ENCODE measurements at regions not wholly inside any gene's neighbourhood (a gene's known extent, or its start where the extent isn't known, plus 50 kb on each side); places are given as distances from the start of the nearest gene placed in this dataset.

DNA sequence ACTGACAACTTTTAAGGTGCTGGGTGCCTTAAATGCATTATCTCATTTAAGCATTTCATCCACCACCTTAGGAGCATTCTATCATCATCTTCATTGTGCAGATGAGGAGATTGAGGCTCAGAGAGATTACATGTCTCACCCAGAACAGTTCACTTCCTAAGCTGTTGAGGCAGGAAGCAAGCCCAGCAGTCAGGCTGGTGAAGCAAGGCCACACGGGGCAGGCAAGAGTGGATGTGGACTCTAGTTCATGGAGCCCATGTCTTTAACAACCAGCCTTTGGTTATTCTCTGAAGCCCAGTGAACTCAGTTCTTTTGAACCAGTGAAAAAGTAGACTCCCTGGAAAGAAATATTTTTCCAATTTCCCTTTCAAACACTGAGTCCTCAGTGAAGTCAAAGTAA is 294.8 kb upstream of the MGAT5 start (continued):
- TF ChIP-seq SIN3A (IDR thresholded peaks at IDR 0.05; ENCODE audit: borderline replicate concordance, low read depth, low read length): no peak
- TF ChIP-seq SMC3 (IDR thresholded peaks at IDR 0.05; ENCODE audit: low read depth, low read length): no peak
- no peak for TF ChIP-seq RFX5 (IDR thresholded peaks at IDR 0.05; ENCODE audit: low read length)
- TF ChIP-seq MXI1 (IDR thresholded peaks at IDR 0.05; ENCODE audit: low read depth, low read length): no peak
- no peak for TF ChIP-seq POLR2AphosphoS5 (IDR thresholded peaks at IDR 0.05; ENCODE audit: low read depth, low read length)
- no peak for TF ChIP-seq TEAD4 (IDR thresholded peaks at IDR 0.05; ENCODE audit: borderline replicate concordance, insufficient read depth)
- no peak for TF ChIP-seq NRF1 (IDR thresholded peaks at IDR 0.05; ENCODE audit: low read depth, low read length)
- no peak for TF ChIP-seq RAD21 (IDR thresholded peaks at IDR 0.05; ENCODE audit: low read length)
- TF ChIP-seq ELF1 (IDR thresholded peaks at IDR 0.05): no peak
- TF ChIP-seq RXRA (IDR thresholded peaks at IDR 0.05; ENCODE audit: borderline replicate concordance, low read depth): no peak
- TF ChIP-seq, protein P1, sequence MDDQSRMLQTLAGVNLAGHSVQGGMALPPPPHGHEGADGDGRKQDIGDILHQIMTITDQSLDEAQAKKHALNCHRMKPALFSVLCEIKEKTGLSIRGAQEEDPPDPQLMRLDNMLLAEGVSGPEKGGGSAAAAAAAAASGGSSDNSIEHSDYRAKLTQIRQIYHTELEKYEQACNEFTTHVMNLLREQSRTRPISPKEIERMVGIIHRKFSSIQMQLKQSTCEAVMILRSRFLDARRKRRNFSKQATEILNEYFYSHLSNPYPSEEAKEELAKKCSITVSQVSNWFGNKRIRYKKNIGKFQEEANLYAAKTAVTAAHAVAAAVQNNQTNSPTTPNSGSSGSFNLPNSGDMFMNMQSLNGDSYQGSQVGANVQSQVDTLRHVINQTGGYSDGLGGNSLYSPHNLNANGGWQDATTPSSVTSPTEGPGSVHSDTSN (IDR thresholded peaks at IDR 0.05): no peak

DNA sequence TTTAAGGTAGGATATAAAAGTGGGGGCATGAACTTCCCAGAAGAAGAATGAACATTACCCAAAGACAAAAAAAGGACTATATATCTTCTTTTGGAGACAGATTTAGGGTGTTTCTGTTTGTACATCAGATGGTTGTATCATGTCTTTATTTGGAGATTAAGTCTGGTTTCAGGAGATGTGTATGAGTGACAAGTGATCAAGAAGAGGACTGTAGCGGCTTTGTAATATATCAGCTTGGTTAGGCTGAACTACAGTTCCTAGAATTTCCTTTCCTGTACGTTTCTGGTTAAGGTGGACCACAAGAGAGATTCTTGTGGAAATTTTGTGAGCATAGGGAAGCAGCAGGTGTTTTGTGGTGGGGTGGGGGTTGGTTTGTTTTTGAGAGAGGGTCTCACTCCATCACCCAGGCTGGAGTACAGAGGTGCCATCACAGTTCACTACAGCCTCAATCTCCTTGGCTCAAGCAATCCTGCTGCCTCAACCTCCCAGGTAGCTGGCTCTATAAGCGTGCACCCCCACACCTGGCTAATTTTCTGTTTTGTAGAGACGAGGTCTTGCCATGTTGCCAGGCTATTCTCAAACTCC is 287.1 kb upstream of the MGAT5 start:
- H4K20me1 ChIP-seq (ENCODE audit: insufficient read depth): no peaks in the 10 kb centered on the region
- H3K4me2 ChIP-seq: no peak overlapping the region
- DNase-seq: no peak
- 5% methylated on average over 4 of the region's 4 CpGs for WGBS (ENCODE audit: low lambda C conversion rate)
- no peaks in the 10 kb centered on the region for H3K9me2 ChIP-seq
- H2AFZ ChIP-seq (ENCODE audit: low read depth): no peak overlapping the region
- ChIA-PET CTCF (interaction anchor here (1.0 to 1.2 kb wide), 2 partner anchors 10 to 47 kb away, joined by 3 to 4 read pairs; no protein-coding TSS in a partner anchor), POLR2A (interaction anchor here (0.7 kb wide), 1 partner anchor 37 kb away, joined by 3 read pairs; no protein-coding TSS in a partner anchor)
- no peaks in the 10 kb centered on the region for H3K27me3 ChIP-seq (ENCODE audit: insufficient read depth)
- no peaks in the 10 kb centered on the region for H3F3A ChIP-seq (replicated peaks; ENCODE audit: insufficient read depth)
- no peak overlapping the region for H3K9ac ChIP-seq
- no peaks in the 10 kb centered on the region for H3K79me2 ChIP-seq (ENCODE audit: insufficient read depth)
- H3K4me3 ChIP-seq (ENCODE audit: low read depth in 2 of 2, low read length in 1 of 2): no peak overlapping the region
- no peaks in the 10 kb centered on the region for H3K9me3 ChIP-seq
- no peak for TF ChIP-seq MXI1 (IDR thresholded peaks at IDR 0.05; ENCODE audit: low read depth, low read length)
- TF ChIP-seq, protein P2, sequence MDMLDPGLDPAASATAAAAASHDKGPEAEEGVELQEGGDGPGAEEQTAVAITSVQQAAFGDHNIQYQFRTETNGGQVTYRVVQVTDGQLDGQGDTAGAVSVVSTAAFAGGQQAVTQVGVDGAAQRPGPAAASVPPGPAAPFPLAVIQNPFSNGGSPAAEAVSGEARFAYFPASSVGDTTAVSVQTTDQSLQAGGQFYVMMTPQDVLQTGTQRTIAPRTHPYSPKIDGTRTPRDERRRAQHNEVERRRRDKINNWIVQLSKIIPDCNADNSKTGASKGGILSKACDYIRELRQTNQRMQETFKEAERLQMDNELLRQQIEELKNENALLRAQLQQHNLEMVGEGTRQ (IDR thresholded peaks at IDR 0.05; ENCODE audit: borderline replicate concordance, low read depth, low read length): no peak
- no peak overlapping the region for H3K27ac ChIP-seq (ENCODE audit: low read depth in 2 of 2, low read length in 1 of 2)
- H3K36me3 ChIP-seq (replicated peaks in 1 of 2; ENCODE audit: control insufficient read depth in 1 of 2, insufficient read depth in 2 of 2, low read length in 1 of 2): no peaks in the 10 kb centered on the region
- no peaks in the 10 kb centered on the region for H3K4me1 ChIP-seq (ENCODE audit: control insufficient read depth in 1 of 2, insufficient read depth in 2 of 2, low read depth in 1 of 2, low read length in 1 of 2)

DNA sequence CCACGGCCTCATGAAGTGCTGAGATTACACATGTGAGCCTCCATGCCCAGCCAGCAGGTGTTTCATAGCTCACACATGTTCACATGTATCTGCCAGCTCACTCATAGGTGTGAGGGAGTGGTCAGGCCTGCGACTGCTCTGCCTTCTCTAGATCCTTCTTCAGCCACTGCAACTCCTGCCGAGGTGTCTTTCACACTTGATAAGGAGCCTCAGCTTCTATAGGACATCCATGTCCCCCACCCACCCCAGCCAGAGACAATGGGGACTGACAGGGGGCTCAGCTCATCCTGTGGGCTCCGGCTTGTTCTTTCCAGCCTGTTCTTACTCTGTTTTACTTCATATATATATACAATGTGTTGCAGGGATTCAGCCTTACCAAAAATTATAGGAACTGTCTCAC is 286.5 kb upstream of the MGAT5 start:
- H3F3A ChIP-seq (replicated peaks; ENCODE audit: insufficient read depth): no peaks in the 10 kb centered on the region
- no peaks in the 10 kb centered on the region for H3K4me1 ChIP-seq (ENCODE audit: control insufficient read depth in 1 of 2, insufficient read depth in 2 of 2, low read depth in 1 of 2, low read length in 1 of 2)
- H3K9me3 ChIP-seq: no peaks in the 10 kb centered on the region
- TF ChIP-seq TCF12 (IDR thresholded peaks at IDR 0.05) (no peak), MEF2A (IDR thresholded peaks at IDR 0.05; ENCODE audit: borderline replicate concordance, low read depth) (no peak), TEAD4 (IDR thresholded peaks at IDR 0.05; ENCODE audit: borderline replicate concordance, insufficient read depth) (no peak), ELF1 (IDR thresholded peaks at IDR 0.05) (no peak)
- TF ChIP-seq, protein P3, sequence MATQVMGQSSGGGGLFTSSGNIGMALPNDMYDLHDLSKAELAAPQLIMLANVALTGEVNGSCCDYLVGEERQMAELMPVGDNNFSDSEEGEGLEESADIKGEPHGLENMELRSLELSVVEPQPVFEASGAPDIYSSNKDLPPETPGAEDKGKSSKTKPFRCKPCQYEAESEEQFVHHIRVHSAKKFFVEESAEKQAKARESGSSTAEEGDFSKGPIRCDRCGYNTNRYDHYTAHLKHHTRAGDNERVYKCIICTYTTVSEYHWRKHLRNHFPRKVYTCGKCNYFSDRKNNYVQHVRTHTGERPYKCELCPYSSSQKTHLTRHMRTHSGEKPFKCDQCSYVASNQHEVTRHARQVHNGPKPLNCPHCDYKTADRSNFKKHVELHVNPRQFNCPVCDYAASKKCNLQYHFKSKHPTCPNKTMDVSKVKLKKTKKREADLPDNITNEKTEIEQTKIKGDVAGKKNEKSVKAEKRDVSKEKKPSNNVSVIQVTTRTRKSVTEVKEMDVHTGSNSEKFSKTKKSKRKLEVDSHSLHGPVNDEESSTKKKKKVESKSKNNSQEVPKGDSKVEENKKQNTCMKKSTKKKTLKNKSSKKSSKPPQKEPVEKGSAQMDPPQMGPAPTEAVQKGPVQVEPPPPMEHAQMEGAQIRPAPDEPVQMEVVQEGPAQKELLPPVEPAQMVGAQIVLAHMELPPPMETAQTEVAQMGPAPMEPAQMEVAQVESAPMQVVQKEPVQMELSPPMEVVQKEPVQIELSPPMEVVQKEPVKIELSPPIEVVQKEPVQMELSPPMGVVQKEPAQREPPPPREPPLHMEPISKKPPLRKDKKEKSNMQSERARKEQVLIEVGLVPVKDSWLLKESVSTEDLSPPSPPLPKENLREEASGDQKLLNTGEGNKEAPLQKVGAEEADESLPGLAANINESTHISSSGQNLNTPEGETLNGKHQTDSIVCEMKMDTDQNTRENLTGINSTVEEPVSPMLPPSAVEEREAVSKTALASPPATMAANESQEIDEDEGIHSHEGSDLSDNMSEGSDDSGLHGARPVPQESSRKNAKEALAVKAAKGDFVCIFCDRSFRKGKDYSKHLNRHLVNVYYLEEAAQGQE (IDR thresholded peaks at IDR 0.05; ENCODE audit: low read depth, low read length): no peak
- POLR2A ChIA-PET: interaction anchor here (0.7 kb wide), 1 partner anchor 38 kb away, joined by 3 read pairs; no protein-coding TSS in a partner anchor
- no peak overlapping the region for H3K4me2 ChIP-seq
- H3K79me2 ChIP-seq (ENCODE audit: insufficient read depth): no peaks in the 10 kb centered on the region
- CTCF ChIA-PET: interaction anchor here (1.0 to 1.2 kb wide), 2 partner anchors 10 to 47 kb away, joined by 3 to 4 read pairs; no protein-coding TSS in a partner anchor
- H4K20me1 ChIP-seq (ENCODE audit: insufficient read depth): no peaks in the 10 kb centered on the region
- no peaks in the 10 kb centered on the region for H3K9me2 ChIP-seq
- H3K27me3 ChIP-seq (ENCODE audit: insufficient read depth): no peaks in the 10 kb centered on the region
- H3K9ac ChIP-seq: no peak overlapping the region
- no peaks in the 10 kb centered on the region for H3K36me3 ChIP-seq (replicated peaks in 1 of 2; ENCODE audit: control insufficient read depth in 1 of 2, insufficient read depth in 2 of 2, low read length in 1 of 2)
- no peak overlapping the region for H3K4me3 ChIP-seq (ENCODE audit: low read depth in 2 of 2, low read length in 1 of 2)
- no peak overlapping the region for H2AFZ ChIP-seq (ENCODE audit: low read depth)
- WGBS (ENCODE audit: low lambda C conversion rate): 18% methylated on average over 4 of the region's 4 CpGs
- DNase-seq: no peak
- no peak overlapping the region for H3K27ac ChIP-seq (ENCODE audit: low read depth in 2 of 2, low read length in 1 of 2)
